ENCODE measurements at regions not wholly inside any gene's neighbourhood (a gene's known extent, or its start where the extent isn't known, plus 50 kb on each side); places are given as distances from the start of the nearest gene placed in this dataset.
"Not testable (repeated sequence)": the region's sequence is repeated elsewhere in the genome, so short reads cannot be mapped to it uniquely, and the experiment has no call there.

- DNase-seq: no peak
Measured at GRCh38 chr4:82247171-82247570, 126.6 kb downstream of the HNRNPD start.

- DNase-seq: no peak
Measured at GRCh38 chr4:82241534-82241933, 132.3 kb downstream of the HNRNPD start.

GRCh38 chr4:82240410-82240809, 133.4 kb downstream of the HNRNPD start:
- no peak for DNase-seq

- not testable (repeated sequence) for DNase-seq
Measured at GRCh38 chr4:82237142-82237541, 136.6 kb downstream of the HNRNPD start.

GRCh38 chr4:82235346-82235745, 138.4 kb downstream of the HNRNPD start:
- DNase-seq: no peak

GRCh38 chr4:82232891-82233290, 140.9 kb downstream of the HNRNPD start:
- DNase-seq: no peak

GRCh38 chr4:82231806-82232205, 142.0 kb downstream of the HNRNPD start:
- no peak for DNase-seq

- DNase-seq: peak; percentile 82 to 94
Measured at GRCh38 chr4:82230306-82230705, 143.5 kb downstream of the HNRNPD start.

- no peak for DNase-seq
Measured at GRCh38 chr4:82225030-82225429, 148.8 kb downstream of the HNRNPD start.

GRCh38 chr4:82223715-82224114, 150.1 kb downstream of the HNRNPD start:
- DNase-seq: peak; percentile 72 to 77

GRCh38 chr4:82219346-82219745, 154.4 kb downstream of the HNRNPD start:
- DNase-seq: no peak

- DNase-seq: no peak
Measured at GRCh38 chr4:82217986-82218715, 155.6 kb downstream of the HNRNPD start.

- DNase-seq: peak; percentile 12
Measured at GRCh38 chr4:82216219-82216618, 157.6 kb downstream of the HNRNPD start.

- no peak for DNase-seq
Measured at GRCh38 chr4:82215800-82216199, 158.0 kb downstream of the HNRNPD start.

- DNase-seq: no peak
Measured at GRCh38 chr4:82215039-82215438, 158.8 kb downstream of the HNRNPD start.

GRCh38 chr4:82213485-82214417, 160.0 kb downstream of the HNRNPD start:
- DNase-seq: no peak

GRCh38 chr4:82201805-82202641, 171.8 kb downstream of the HNRNPD start:
- peak; percentile 18 to 68 for DNase-seq

GRCh38 chr4:82201303-82201702, 172.5 kb downstream of the HNRNPD start:
- DNase-seq: no peak

- DNase-seq: no peak
Measured at GRCh38 chr4:82200046-82200445, 173.7 kb downstream of the HNRNPD start.

GRCh38 chr4:82194329-82194728, 179.5 kb downstream of the HNRNPD start:
- DNase-seq: no peak

GRCh38 chr4:82192017-82192673, 181.6 kb downstream of the HNRNPD start:
- DNase-seq: no peak

- DNase-seq: no peak
Measured at GRCh38 chr4:82181789-82182188, 192.0 kb downstream of the HNRNPD start.

All from inflammatory macrophage treated with lipopolysaccharide for 1 hour (primary cell).